HCT116 (cell line): ENCODE measurements at regions not wholly inside any gene's neighbourhood (a gene's known extent, or its start where the extent isn't known, plus 50 kb on each side); places are given as distances from the start of the nearest gene placed in this dataset.

Experiments used
- ATAC-seq: fragments of 200-7000 bp; cut with Tn5 transposase; 2 replicates; pipeline ENCODE4 v1.9.1; 2020; ENCODE audit warnings: mild to moderate bottlenecking, moderate library complexity
- BruUV-seq: library from RNA; stranded (reverse); fragments of 400-500 nt; replicated peaks from 2 replicates; lab custom pipeline; 2021; lab: Mats Ljungman, UMichigan
- CTCF ChIA-PET: fragments of 300-600 bp; sonication (Branson Sonifier 250); formaldehyde crosslinking; loops from one replicate; lab custom pipeline; 2021; ENCODE audit warnings: antibody characterized with exemption; lab: Charles Lee
- POLR2A ChIA-PET: fragments of 300-600, 350-600 bp; sonication (Branson Sonifier 250); formaldehyde crosslinking; loops from one replicate; lab custom pipeline; 2021; ENCODE audit warnings: antibody characterized with exemption; lab: Charles Lee
- RAD21 ChIA-PET, 2 experiments: fragments of 300-600 bp; sonication (Branson Sonifier 250); formaldehyde crosslinking; loops; one replicate each; lab custom pipeline; 2023; ENCODE audit warnings: low total read pairs in 2 of 2; ENCODE audit not compliant: uncharacterized antibody in 2 of 2, unreplicated experiment in 2 of 2, low non-redundant PET in 1 of 2; lab: Charles Lee
- DNase-seq: peaks from one replicate; pipeline ENCODE4 v3.0.0-alpha.2; 2010; ENCODE audit warnings: low read depth, low spot score
- H2AFZ ChIP-seq: fragments of 200-600 bp; shearing (Covaris generic), sonication (generic); 2 replicates; pipeline ENCODE4 v1.6.1; 2017; ENCODE audit warnings: low read depth, mixed run types, mixed read lengths, antibody characterized with exemption, low read length; ENCODE audit not compliant: poor library complexity, severe bottlenecking
- H3K27ac ChIP-seq: 2 replicates; pipeline ENCODE4 v1.5.1; 2012; ENCODE audit warnings: low read depth, low read length
- H3K27me3 ChIP-seq: fragments of 200-600 bp; sonication (generic); 2 replicates; pipeline ENCODE4 v1.6.1; 2016; ENCODE audit warnings: mixed run types, low read length, mixed read lengths; ENCODE audit not compliant: insufficient read depth
- H3K36me3 ChIP-seq, 2 experiments: fragments of 200-500 bp in 1 of 2; fragments of 200-600 bp in 1 of 2; sonication (Bioruptor generic) in 1 of 2; sonication (generic) in 1 of 2; 2 replicates each; pipeline versions ENCODE4 v1.5.1 to v1.6.1; 2014 to 2016; ENCODE audit warnings: low read length in 2 of 2, inconsistent platforms in 1 of 2, mixed read lengths in 1 of 2, mixed run types in 1 of 2; ENCODE audit not compliant: insufficient read depth in 2 of 2, control insufficient read depth in 1 of 2
- H3K4me1 ChIP-seq, 2 experiments: fragments of 200-600 bp in 1 of 2; sonication (generic) in 1 of 2; 2 replicates each; pipeline versions ENCODE4 v1.5.1 to v1.6.1; 2012 to 2017; ENCODE audit warnings: low read length in 2 of 2, inconsistent platforms in 1 of 2, mild to moderate bottlenecking in 1 of 2, mixed read lengths in 1 of 2, mixed run types in 1 of 2, moderate library complexity in 1 of 2; ENCODE audit not compliant: insufficient read depth in 2 of 2, control insufficient read depth in 1 of 2
- H3K4me2 ChIP-seq: fragments of 200-600 bp; sonication (generic); 2 replicates; pipeline ENCODE4 v1.6.1; 2017; ENCODE audit warnings: mixed run types, low read length, mixed read lengths
- H3K4me3 ChIP-seq, 2 experiments: fragments of 200-600 bp in 1 of 2; sonication (generic) in 1 of 2; replicated peaks in 1 of 2; 2 replicates each; pipeline ENCODE4 v1.5.1; 2011 to 2016; ENCODE audit warnings: low read length in 2 of 2, control low read depth in 1 of 2, low read depth in 1 of 2, mild to moderate bottlenecking in 1 of 2, mixed read lengths in 1 of 2, mixed run types in 1 of 2
- H3K79me2 ChIP-seq: fragments of 200-600 bp; sonication (generic); 2 replicates; pipeline ENCODE4 v1.6.1; 2017; ENCODE audit warnings: mild to moderate bottlenecking, mixed run types, low read length, moderate library complexity, mixed read lengths; ENCODE audit not compliant: insufficient read depth
- H3K9ac ChIP-seq: fragments of 200-600 bp; sonication (generic); 2 replicates; pipeline ENCODE4 v1.6.1; 2016; ENCODE audit warnings: low read length, mixed read lengths
- H3K9me2 ChIP-seq: fragments of 200-600 bp; sonication (generic), shearing (Covaris generic); 2 replicates; pipeline ENCODE4 v1.6.1; 2017; ENCODE audit warnings: mixed run types, mild to moderate bottlenecking, moderate library complexity; ENCODE audit not compliant: insufficient read depth
- H3K9me3 ChIP-seq, 2 experiments: fragments of 200-500 bp in 1 of 2; fragments of 200-600 bp in 1 of 2; sonication (Bioruptor generic) in 1 of 2; sonication (generic) in 1 of 2; 2 replicates each; pipeline ENCODE4 v1.6.1; 2014 to 2017; ENCODE audit warnings: low read length in 2 of 2, mixed read lengths in 2 of 2, inconsistent platforms in 1 of 2, low read depth in 1 of 2, mild to moderate bottlenecking in 1 of 2, mixed run types in 1 of 2, moderate library complexity in 1 of 2; ENCODE audit not compliant: control insufficient read depth in 1 of 2, insufficient read depth in 1 of 2
- H4K20me1 ChIP-seq: fragments of 200-600 bp; sonication (generic), shearing (Covaris generic); 2 replicates; pipeline ENCODE4 v1.6.1; 2017; ENCODE audit warnings: mixed run types, mild to moderate bottlenecking, moderate library complexity; ENCODE audit not compliant: insufficient read depth
- ATF3 ChIP-seq: IDR thresholded peaks from 2 replicates; pipeline ENCODE4 v1.6.1; 2012
- CBX3 ChIP-seq: IDR thresholded peaks from 2 replicates; pipeline ENCODE4 v1.6.1; 2012; ENCODE audit warnings: low read depth
- ELF1 ChIP-seq: IDR thresholded peaks from 2 replicates; pipeline ENCODE4 v1.6.1; 2012; ENCODE audit warnings: low read depth, borderline replicate concordance
- EZH2phosphoT487 ChIP-seq: fragments of 200-600 bp; IDR thresholded peaks from 2 replicates; pipeline ENCODE4 v1.6.1; 2018; ENCODE audit warnings: antibody characterized with exemption, borderline replicate concordance
- MAX ChIP-seq: IDR thresholded peaks from 2 replicates; pipeline ENCODE4 v1.6.1; 2012
- POLR2A ChIP-seq: IDR thresholded peaks from 2 replicates; pipeline ENCODE4 v1.7.0; 2011; ENCODE audit warnings: borderline replicate concordance; ENCODE audit not compliant: insufficient read depth, insufficient read length; ENCODE audit errors: extremely low read depth
- POLR2AphosphoS5 ChIP-seq: IDR thresholded peaks from 2 replicates; pipeline ENCODE4 v1.6.1; 2011; ENCODE audit warnings: mild to moderate bottlenecking, low read depth, low read length, moderate library complexity
- SRF ChIP-seq: IDR thresholded peaks from 2 replicates; pipeline ENCODE4 v1.6.1; 2012; ENCODE audit warnings: low read depth
- ZBTB33 ChIP-seq: IDR thresholded peaks from 2 replicates; pipeline ENCODE4 v1.6.1; 2011; ENCODE audit warnings: mild to moderate bottlenecking, low read length, moderate library complexity; ENCODE audit not compliant: insufficient replicate concordance; ENCODE audit errors: extremely low read depth
- intact Hi-C: fragments of 100-400 bp; cut with micrococcal nuclease; formaldehyde crosslinking; loops from 2 replicates; pipeline ENCODE4 v1.10.0; 2022

- Histone ChIP-seq H3K9ac (no peak overlapping the region), H3K27ac (no peak overlapping the region), H3K9me2 (no peaks in the 10 kb centered on the region), H3K4me1 (no peaks in the 10 kb centered on the region), H4K20me1 (no peaks in the 10 kb centered on the region), H3K4me2 (no peak overlapping the region), H2AFZ (no peak overlapping the region), H3K9me3 (no peaks in the 10 kb centered on the region), H3K4me3 (no peak overlapping the region), H3K27me3 (no peaks in the 10 kb centered on the region), H3K36me3 (no peaks in the 10 kb centered on the region), H3K79me2 (no peaks in the 10 kb centered on the region)
- BruUV-seq, result no TSS peak
- no peak for ATAC-seq
- ChIA-PET POLR2A (no interaction called here), CTCF (no interaction called here), RAD21 (no interaction called here)
- intact Hi-C loops, result no loop called here
- TF ChIP-seq ZBTB33 (no peak), CBX3 (no peak), POLR2A (no peak), ELF1 (no peak), MAX (no peak), ATF3 (no peak)
- no peak for DNase-seq
These were observed 316.8 kb upstream of the SNX7 start for GRCh38 chr1:98344731-98345130.

- BruUV-seq, result no TSS peak
- Histone ChIP-seq H3K27ac (no peak overlapping the region), H4K20me1 (no peaks in the 10 kb centered on the region), H3K9me2 (no peaks in the 10 kb centered on the region), H2AFZ (no peak overlapping the region), H3K36me3 (no peaks in the 10 kb centered on the region), H3K4me3 (no peak overlapping the region), H3K9ac (no peak overlapping the region), H3K9me3 (no peaks in the 10 kb centered on the region), H3K4me2 (no peak overlapping the region), H3K4me1 (no peaks in the 10 kb centered on the region), H3K79me2 (no peaks in the 10 kb centered on the region), H3K27me3 (no peaks in the 10 kb centered on the region)
- ChIA-PET RAD21 (no interaction called here), POLR2A (no interaction called here), CTCF (no interaction called here)
- intact Hi-C loops, result no loop called here
- TF ChIP-seq POLR2AphosphoS5 (no peak), EZH2phosphoT487 (no peak), SRF (no peak)
- ATAC-seq, result no peak
- no peak for DNase-seq
These were observed 319.0 kb upstream of the SNX7 start for GRCh38 chr1:98342566-98342965.
